HTR-8/SVneo (cell line): ENCODE measurements at regions not wholly inside any gene's neighbourhood (a gene's known extent, or its start where the extent isn't known, plus 50 kb on each side); places are given as distances from the start of the nearest gene placed in this dataset.
"Not testable (repeated sequence)": the region's sequence is repeated elsewhere in the genome, so short reads cannot be mapped to it uniquely, and the experiment has no call there.

ENCODE experiments used
- DNase-seq: peaks from one replicate; pipeline ENCODE4 v3.0.0; 2011; ENCODE audit warnings: low spot score, mixed read lengths; ENCODE audit not compliant: insufficient read length
- FAIRE-seq: peaks from 2 replicates; lab custom pipeline; 2011; peaks lifted over from hg19 to GRCh38; lab: Jason Lieb, UNC

DNA sequence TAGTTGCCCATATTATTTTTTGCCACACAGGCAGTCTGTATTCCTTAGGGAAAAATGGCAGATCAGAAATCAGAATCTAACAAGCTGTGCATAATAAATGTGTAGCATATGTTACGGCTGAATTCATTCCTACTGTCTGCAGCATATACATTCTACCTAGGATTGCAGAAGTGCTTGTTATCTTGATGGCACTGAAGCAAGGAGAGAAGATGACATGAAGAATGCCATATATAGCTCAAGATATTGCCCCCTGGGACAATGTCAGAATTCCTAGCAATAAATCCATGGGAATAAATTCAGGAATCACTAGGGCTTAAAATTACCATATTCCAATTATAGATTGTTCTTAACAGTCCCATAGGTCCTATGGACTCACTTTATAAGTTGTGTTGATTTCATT, 293.0 kb upstream of the CNR1 start:
- FAIRE-seq (no peak), DNase-seq (no peak)

DNA sequence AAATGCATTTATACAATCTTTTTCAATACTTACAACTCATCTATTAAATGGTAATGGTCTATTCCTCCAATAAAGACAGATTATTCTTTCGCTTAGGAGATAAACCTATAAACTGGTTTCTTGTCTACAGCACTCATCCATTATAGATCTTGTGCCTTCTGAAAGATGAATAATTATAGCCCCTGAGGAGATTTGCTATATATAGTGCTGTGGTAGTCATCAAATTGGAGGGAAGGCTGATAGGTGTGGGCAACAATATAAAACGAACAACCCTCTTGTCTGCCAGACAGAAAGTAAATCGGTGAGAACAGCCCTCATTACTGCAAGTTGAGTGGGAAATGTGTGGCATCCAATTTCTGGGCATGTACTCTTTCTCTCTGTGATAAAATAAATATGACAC, 292.5 kb upstream of the CNR1 start:
- DNase-seq (no peak), FAIRE-seq (no peak)

DNA sequence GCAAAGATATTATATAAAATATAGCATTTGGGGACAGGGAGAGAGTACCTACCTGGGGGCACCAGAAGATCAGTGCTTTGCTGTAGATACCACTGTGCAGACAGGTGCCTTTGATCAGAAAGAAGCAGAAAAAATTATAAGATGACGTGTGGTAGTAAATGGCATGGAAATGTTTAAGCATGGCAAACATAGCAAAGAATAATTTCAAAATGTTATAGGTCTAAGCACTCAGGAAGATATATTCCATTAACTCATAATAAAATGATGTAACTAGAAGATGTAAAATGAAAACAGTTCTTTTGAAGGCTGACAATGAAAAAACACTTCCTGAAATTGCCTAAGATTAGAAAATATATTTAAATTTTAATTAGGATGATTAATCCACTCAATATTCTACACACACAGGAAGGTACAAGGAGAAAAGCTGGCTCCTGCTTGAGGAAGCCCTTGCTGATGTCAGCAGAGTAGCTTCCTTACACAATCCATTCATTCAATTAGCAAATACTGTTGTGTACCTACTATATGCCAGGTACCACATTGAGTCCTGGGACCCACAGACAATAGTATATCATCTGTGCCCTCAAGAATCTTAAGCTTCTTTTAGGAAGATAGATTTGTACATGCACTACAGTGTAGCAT, 290.2 kb upstream of the CNR1 start:
- DNase-seq = no peak
- no peak for FAIRE-seq

DNA sequence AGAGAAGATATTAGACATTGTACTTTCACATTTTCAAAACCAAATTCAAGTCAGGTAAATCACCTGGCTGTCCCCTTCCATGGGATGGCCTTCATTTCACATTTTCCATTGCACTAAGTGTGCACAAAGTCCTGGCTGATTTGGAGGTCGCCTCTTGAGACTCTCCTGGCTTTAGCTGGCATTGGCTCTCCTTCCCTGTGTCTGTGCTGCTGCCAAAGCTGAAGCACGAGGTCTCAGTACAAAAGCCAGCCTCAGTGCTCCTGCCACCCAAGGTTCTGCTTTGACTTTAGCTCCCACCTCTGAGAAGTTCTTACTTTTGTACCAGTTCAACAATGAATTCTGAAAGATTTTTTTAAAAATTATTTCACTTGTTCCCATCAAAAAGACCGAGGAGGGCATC, 289.2 kb upstream of the CNR1 start:
- no peak for DNase-seq
- no peak for FAIRE-seq

DNA sequence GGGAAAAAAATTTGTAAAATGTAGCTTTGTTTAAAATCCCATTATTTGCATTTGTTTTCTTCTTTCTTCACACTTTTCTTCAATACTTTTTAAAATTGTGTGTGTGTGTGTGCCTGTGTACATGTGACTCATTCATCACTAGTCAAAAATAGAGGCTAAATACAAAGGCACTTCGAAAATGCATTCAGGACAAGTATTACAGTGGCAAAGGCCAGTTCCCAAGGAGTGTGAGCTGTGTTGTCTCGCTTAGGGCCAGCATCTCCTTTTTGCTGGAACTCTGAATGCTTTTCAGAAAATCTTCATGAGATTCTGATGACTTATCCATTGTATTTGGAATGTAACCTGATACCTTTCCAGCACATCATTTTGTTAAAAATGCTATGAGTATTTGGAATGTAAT, 288.5 kb upstream of the CNR1 start:
- DNase-seq (no peak), FAIRE-seq (no peak)

DNA sequence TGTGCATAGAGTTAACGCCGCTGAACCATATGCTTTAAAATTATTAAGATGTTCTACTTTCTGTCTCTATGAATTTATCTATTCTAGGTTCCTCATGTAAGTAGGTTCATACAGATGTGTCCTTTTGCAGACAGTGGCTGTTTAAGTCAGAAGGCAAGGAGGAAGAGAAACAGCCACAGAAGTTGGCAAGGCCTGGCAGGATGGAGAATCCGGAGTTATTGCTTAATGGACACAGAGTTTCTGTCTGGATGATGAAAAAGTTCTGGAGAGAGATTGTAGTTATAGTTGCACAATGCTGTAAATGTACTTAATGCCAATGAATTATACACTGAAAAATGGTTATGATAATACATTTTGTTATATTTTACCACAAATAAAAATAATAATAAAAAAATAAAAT, 283.6 kb upstream of the CNR1 start:
- DNase-seq (no peak), FAIRE-seq (no peak)

DNA sequence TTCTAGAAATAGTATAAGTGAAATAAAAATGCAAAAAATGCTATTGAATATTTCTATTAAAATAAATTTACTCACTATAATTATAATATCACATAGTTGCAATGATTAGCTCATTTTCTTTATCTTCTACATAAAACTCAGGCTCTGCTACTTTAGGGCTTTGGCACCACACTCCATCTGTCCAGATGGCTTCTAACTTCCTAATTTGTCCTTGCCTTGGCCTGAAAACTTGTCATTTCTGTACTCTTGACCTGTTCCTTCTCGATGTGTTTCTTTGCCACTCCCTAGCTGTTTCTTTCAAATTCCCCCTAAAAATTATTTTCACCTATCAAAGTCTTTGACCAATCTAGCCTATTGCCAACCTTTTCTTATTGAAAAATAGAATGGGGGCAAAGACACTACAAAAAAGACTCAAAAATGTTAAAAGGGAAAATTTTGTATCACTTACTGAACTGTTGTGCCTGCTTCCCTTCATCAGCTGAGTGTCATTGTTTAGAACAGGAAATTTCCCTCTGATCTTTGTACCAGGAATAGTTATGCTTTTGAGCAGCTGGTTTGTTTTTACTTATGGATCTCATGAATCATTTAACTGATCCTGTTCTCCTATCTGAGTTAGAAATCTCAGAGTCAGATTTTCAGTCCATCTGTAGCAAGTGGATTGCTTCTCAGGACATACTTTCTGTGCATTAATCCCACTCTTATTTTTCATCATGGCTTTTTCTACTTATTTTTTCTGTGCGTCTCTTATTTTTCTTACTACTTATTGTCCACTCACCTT, 279.2 kb upstream of the CNR1 start:
- no peak for DNase-seq
- FAIRE-seq = no peak

DNA sequence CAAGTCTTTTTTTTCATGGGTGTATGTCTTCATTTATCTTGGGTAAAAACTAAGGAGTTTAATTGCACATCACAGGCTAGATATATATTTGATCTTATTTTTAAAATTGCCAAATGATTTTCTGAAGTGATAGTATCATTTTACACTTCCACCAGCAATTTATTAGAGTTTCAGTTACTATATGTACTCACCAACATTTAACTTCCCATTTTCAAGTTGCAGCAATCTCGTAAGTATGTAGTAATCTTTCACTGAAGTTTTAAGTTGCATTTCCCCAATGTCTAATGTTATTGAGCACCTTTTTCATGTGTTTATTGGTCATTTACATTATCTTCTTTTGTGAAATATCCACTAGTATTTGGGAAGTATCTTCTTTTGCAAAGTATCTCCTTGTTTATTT, 277.4 kb upstream of the CNR1 start:
- no peak for FAIRE-seq
- no peak for DNase-seq

DNA sequence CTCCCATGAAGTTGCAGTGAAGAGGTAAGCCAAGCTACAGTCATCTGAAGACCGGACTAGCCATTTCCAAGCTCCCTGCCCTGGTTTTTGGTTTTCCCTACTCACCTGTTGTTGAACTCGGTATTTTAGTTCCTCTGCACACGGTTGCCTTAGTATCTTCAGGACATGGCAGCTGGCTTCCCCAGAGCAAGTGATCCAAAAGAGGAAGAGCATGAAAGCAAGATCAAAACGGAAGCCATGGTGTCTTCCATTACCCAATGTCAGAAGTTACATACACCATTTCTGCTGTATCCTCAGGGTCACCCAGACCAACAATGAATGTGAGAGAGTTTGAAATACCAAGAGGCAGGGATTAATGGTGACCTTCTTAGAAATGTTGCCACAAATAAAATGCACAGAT, 276.6 kb upstream of the CNR1 start:
- FAIRE-seq (no peak), DNase-seq (no peak)

DNA sequence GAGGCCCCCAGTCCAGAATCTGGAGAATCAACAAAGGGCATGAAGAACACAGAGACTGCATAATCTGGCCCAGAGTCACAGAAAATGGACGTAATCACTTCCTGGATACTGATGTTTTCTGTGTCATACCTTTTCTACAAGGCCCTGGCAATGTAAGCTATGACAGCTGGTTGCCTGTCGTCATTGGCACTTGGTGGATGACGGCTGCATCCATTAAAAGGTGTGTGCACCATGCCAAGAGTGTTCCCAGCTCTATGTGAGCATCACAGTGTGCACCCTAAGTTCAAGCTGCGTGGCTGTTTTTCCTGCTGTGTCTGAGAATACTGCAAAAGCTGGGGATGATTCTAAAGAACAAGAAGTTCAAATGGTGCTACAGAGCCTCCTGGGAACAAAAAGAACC, 275.2 kb upstream of the CNR1 start:
- DNase-seq = no peak
- no peak for FAIRE-seq

DNA sequence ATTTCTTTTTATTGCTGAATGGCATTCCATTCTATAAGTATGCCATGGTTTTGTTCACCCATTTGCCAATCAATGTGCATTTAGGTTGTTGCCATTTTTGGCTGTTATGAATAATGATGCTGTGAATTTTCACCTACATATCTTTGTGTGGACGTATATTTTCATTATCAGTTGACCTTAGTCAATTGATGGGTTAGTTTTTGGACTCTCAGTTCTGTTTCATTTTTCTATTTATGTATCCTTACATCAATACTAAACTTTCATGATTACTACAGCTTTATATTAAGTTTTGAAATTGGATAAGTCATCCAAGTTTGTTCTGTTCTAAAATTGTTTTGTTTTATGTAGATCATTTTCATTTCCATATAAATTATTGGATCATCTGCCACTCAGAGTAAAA, 261.9 kb upstream of the CNR1 start:
- DNase-seq (no peak), FAIRE-seq (no peak)

DNA sequence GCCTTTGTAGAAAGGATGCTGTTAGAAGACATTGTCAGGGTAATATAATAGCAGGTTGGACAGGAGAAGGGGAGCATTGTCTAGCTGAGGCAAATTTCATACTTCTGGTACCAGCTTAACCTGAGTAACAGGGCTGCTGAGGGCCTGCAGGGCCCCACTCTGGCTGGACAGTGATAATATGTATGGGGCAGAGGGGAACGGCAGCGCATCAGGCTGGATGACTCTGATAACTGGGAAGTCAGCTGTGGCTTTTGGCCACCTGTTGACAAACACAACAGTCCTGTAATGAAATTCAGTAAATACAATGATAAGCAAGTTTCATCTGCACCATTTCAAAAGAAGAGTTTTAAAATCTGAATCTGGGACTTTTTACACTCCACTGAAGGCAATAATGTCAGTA, 259.9 kb upstream of the CNR1 start:
- DNase-seq (no peak), FAIRE-seq (no peak)

DNA sequence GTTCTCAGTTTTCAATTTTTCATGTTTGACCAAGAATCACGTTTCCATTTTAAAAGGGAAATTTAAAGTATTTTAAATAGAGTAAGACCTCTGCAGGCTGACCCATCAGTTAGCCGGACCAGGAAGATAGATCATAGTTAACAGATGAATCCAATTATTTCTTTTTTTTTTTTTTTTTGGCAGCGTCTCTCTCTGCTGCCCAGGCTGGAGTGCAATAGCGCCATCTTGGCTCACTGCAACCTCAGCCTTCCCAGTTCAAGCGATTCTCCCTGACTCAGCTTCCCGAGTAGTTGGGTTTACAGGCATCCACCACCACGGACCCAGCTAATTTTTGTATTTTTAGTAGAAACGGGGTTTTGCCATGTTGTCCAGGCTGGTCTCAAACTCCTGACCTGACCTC, 256.7 kb upstream of the CNR1 start:
- no peak for FAIRE-seq
- no peak for DNase-seq

DNA sequence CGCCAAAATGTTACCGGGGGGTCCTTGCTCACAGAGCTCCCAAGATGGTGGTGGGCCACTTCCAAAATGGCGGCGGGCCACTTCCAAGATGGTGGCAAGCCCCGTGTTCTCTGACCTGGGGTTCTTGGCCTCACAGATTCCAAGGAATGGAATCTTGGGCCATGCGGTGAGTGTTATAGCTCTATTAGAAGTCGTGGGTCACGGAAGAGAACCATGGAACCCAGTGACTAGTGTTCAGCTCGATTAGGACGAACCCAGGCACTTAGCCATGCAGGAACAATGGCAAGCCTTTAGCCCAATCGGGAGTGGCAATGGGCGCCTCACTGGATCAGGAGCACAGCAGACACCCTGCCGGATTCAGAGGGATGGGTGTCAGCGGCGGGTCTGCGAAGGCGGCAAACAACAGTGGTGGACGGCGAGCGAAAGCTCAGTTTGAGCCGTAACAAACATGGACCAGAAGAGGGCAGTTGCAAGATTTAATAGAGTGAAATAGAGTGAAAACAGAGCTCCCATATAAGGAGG, 254.9 kb upstream of the CNR1 start:
- not testable (repeated sequence) for FAIRE-seq

DNA sequence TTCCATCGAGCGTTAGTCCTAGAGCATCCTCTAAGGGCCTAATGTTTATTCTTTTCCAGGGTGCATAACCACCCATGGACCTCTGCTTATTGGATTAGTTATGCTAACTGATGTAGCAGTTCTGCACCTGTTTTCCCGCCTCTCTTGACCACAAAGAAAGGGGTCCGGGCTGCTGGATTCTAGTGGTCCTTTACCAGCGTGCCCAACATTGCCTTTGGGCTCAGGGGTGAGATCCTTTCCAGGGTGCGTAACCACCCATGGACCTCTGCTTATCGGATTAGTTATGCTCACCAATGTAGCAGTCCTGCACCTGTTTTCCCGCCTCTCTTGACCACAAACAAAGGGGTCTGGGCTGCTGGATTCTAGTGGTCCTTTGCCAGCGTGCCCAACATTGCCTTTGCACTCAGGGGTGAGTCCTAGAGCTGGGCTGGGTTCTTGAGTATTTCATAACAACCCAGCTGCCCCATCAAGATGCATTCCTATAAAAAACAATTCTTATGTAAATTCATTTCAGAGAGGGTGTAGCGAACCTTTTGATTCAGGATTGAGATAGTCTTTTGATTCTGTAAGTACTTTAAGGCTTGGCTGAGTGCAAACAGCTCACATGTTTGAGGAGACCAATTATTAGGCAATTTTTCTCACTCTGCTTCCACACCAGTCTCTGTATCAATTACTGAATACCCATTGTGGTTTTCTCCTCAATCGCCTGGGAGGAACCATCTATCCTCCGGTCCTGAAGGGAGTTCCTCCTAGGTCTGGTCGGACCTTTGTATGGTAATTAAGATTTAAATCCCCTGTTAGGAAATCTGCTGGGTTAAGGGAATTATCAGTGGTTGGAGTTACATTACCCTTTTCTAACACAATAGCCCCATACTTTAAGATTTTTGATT, 253.0 kb upstream of the CNR1 start:
- not testable (repeated sequence) for DNase-seq

More for the DNA sequence above, 254.9 kb upstream of the CNR1 start:
- not testable (repeated sequence) for DNase-seq

DNA sequence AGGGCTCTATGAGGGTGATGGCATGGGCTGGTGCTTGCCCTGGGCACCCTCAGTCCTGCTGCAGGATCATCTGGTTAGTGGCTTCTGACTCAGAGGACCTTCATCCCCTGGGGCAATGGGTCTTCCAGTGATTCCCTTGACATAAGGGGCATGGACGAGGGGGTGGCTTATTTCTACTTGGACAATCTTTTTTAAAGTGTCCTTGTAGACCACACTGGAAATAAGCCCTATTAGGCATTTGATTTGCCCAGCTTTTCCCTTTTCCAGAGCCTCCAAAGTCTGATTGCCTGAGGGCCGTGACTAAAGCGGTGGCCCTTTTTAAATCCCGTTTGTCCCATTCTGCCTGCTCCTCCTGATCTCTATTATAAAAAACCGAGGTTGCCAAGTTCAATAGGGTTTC, 251.2 kb upstream of the CNR1 start:
- FAIRE-seq, DNase-seq: not testable (repeated sequence)

More for the DNA sequence above, 253.0 kb upstream of the CNR1 start:
- not testable (repeated sequence) for FAIRE-seq

DNA sequence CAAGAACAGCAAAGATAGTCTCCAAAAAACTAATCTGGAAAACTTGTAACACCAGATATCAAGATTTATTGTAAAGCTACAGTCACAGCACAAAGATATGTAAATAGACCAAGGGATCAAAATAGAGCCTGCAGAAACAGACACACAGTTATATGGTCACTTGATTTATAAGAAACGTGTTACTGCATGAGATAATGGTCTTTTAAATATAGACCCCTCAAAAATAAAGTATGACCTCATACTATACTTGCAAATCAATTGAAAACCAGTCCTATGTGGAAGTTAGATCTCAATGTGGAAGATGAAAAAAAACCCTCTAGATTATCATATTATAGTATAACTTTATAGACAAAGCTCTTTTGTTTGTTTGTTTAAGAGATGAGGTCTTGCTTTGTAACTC, 247.3 kb upstream of the CNR1 start:
- DNase-seq = no peak
- no peak for FAIRE-seq

DNA sequence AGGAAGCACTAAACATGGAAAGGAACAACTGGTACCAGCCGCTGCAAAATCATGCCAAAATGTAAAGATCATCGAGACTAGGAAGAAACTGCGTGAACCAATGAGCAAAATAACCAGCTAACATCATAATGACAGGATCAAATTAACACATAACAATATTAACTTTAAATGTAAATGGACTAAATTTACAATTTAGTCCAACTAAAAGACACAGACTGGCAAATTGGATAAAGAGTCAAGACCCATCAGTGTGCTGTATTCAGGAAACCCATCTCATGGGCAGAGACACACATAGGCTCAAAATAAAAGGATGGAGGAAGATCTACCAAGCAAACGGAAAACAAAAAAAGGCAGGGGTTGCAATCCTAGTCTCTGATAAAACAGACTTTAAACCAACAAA, 242.2 kb upstream of the CNR1 start:
- FAIRE-seq = not testable (repeated sequence)

DNA sequence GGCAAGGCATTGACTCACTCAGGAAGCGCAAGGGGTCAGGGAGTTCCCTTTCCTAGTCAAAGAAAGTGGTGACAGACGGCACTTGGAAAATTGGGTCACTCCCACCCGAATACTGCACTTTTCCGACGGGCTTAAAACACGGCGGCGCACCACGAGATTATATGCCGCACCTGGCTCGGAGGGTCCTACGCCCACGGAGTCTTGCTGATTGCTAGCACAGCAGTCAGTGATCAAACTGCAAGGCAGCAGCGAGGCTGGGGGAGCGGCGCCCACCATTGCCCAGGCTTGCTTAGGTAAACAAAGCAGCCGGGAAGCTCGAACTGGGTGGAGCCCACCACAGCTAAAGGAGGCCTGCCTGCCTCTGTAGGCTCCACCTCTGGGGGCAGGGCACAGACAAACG, 240.5 kb upstream of the CNR1 start:
- not testable (repeated sequence) for FAIRE-seq, DNase-seq

More for the DNA sequence above, 242.2 kb upstream of the CNR1 start:
- not testable (repeated sequence) for DNase-seq

DNA sequence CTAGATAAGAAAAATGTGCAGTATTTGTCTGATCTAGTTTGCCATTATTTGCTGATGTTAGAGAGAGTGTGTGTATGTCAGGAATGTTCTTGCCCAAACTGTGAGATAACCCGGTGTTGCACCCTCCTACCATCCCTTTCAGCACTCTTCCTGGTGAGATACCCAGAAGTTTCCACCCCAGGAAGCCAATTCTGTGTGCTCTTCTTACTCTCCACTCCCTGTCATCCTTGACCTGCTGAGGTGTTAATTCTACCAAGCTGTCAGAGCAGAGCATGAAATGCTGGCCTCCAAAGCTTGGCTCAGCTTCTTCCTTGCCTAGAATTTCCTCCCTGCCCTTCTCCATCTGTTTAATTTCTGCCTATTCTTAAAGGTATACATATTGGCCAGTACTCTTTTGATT, 237.3 kb upstream of the CNR1 start:
- DNase-seq (no peak), FAIRE-seq (no peak)

DNA sequence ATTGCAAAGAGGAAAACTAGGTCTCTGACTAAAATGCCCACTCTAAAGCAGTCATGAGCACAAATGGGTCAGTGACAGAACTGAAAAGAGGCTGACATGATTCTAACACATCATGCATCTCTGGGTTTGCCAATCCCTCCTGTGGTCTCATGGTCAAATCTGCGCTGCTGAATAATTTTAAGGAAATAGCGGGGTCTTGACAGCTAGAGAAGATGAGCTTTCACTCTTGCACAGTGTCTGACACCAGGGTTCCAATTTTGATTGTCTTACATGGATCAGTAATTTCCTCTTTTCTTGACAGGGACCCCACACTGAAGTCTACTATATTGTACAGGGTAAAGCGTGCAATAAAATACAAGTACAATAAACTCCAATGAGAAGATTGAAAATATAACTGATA, 236.8 kb upstream of the CNR1 start:
- no peak for DNase-seq
- no peak for FAIRE-seq
